ENCODE measurements at regions not wholly inside any gene's neighbourhood (a gene's known extent, or its start where the extent isn't known, plus 50 kb on each side); places are given as distances from the start of the nearest gene placed in this dataset.

GRCh38 chr3:117817103-117817502 is 1107.5 kb downstream of the TUSC7 start:
- H3K9me2 ChIP-seq (replicated peaks; ENCODE audit: insufficient read depth, low read length), result no peaks in the 10 kb centered on the region
- no peaks in the 10 kb centered on the region for H4K20me1 ChIP-seq (ENCODE audit: insufficient read depth, low read length)
- TF ChIP-seq CTCF (IDR thresholded peaks at IDR 0.05; ENCODE audit: low read length), result no peak
- no peak for TF ChIP-seq EZH2 (optimal IDR thresholded peaks at IDR 0.05; ENCODE audit: low read depth, low read length)
- TF ChIP-seq EZH2phosphoT487 (IDR thresholded peaks at IDR 0.05; ENCODE audit: low read length), result no peak
- no peaks in the 10 kb centered on the region for H3K9me3 ChIP-seq (replicated peaks; ENCODE audit: insufficient read depth, low read length)
- H2AFZ ChIP-seq (ENCODE audit: low read length), result no peak overlapping the region
- no peak for DNase-seq
- no peak overlapping the region for H3K9ac ChIP-seq (ENCODE audit: low read length)
- H3K36me3 ChIP-seq (replicated peaks; ENCODE audit: insufficient read depth, low read length), result no peaks in the 10 kb centered on the region
- no peaks in the 10 kb centered on the region for H3F3A ChIP-seq (ENCODE audit: insufficient read depth, low read length)
- no peaks in the 10 kb centered on the region for H3K79me2 ChIP-seq (ENCODE audit: low read length)
- H3K4me1 ChIP-seq (ENCODE audit: low read length), result no peaks in the 10 kb centered on the region
- H3K4me3 ChIP-seq (ENCODE audit: low read length), result no peak overlapping the region
- no peak overlapping the region for H3K4me2 ChIP-seq (ENCODE audit: low read depth, low read length)
- no peak overlapping the region for H3K27ac ChIP-seq (ENCODE audit: low read length)
- no peaks in the 10 kb centered on the region for H3K27me3 ChIP-seq (replicated peaks; ENCODE audit: insufficient read depth, low read length)

- TF ChIP-seq CTCF (IDR thresholded peaks at IDR 0.05; ENCODE audit: low read length), result no peak
- no peaks in the 10 kb centered on the region for H3K36me3 ChIP-seq (replicated peaks; ENCODE audit: insufficient read depth, low read length)
- no peak overlapping the region for H3K4me3 ChIP-seq (ENCODE audit: low read length)
- H3K27me3 ChIP-seq (replicated peaks; ENCODE audit: insufficient read depth, low read length), result no peaks in the 10 kb centered on the region
- H3K9me3 ChIP-seq (replicated peaks; ENCODE audit: insufficient read depth, low read length), result no peaks in the 10 kb centered on the region
- no peaks in the 10 kb centered on the region for H3K79me2 ChIP-seq (ENCODE audit: low read length)
- DNase-seq, result no peak
- H4K20me1 ChIP-seq (ENCODE audit: insufficient read depth, low read length), result no peaks in the 10 kb centered on the region
- H3F3A ChIP-seq (ENCODE audit: insufficient read depth, low read length), result no peaks in the 10 kb centered on the region
- H3K4me2 ChIP-seq (ENCODE audit: low read depth, low read length), result no peak overlapping the region
- H3K27ac ChIP-seq (ENCODE audit: low read length), result no peak overlapping the region
- H2AFZ ChIP-seq (ENCODE audit: low read length), result no peak overlapping the region
- H3K4me1 ChIP-seq (ENCODE audit: low read length), result no peaks in the 10 kb centered on the region
- H3K9ac ChIP-seq (ENCODE audit: low read length), result no peak overlapping the region
- no peaks in the 10 kb centered on the region for H3K9me2 ChIP-seq (replicated peaks; ENCODE audit: insufficient read depth, low read length)
Measured at GRCh38 chr3:117818592-117818991, 1109.0 kb downstream of the TUSC7 start.

DNA sequence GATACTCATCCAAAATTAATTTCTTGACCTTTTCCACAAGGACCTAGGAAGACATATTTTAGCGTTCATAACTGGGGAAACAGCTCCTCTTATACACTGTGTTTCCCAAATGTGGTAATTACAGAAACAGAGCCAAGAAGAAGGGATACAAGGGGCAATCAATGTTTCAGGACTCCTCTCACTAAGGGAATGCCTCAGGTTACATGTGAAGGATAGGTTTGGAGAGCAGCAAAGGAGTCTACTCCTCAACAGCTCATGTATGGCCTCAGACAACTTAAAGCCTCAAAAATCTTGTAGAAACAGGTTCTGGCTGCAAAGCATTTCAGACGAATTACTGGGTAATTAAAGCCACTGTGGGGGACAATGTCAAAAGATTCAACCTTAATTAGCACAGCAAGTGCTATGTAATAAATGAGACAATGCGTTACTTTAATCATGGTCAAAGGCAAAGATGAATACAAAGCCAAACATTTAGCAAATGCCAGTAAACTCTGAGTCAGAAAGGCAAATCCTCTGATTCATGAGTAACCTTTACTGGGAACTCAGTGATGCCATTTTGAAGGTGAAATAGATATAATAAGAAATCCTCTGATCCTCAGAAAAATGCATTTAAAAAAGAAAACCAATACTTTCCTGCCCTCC is 1111.2 kb downstream of the TUSC7 start:
- Histone ChIP-seq H3K4me1 (ENCODE audit: low read length) (no peaks in the 10 kb centered on the region), H3K36me3 (replicated peaks; ENCODE audit: insufficient read depth, low read length) (no peaks in the 10 kb centered on the region), H3F3A (ENCODE audit: insufficient read depth, low read length) (no peaks in the 10 kb centered on the region), H3K27me3 (replicated peaks; ENCODE audit: insufficient read depth, low read length) (no peaks in the 10 kb centered on the region), H3K9me3 (replicated peaks; ENCODE audit: insufficient read depth, low read length) (no peaks in the 10 kb centered on the region), H3K4me3 (ENCODE audit: low read length) (no peak overlapping the region), H2AFZ (ENCODE audit: low read length) (no peak overlapping the region), H4K20me1 (ENCODE audit: insufficient read depth, low read length) (no peaks in the 10 kb centered on the region), H3K27ac (ENCODE audit: low read length) (no peak overlapping the region), H3K79me2 (ENCODE audit: low read length) (no peaks in the 10 kb centered on the region), H3K9me2 (replicated peaks; ENCODE audit: insufficient read depth, low read length) (no peaks in the 10 kb centered on the region), H3K4me2 (ENCODE audit: low read depth, low read length) (no peak overlapping the region), H3K9ac (ENCODE audit: low read length) (no peak overlapping the region)
- DNase-seq, result no peak
- TF ChIP-seq EZH2phosphoT487 (IDR thresholded peaks at IDR 0.05; ENCODE audit: low read length) (no peak), EZH2 (optimal IDR thresholded peaks at IDR 0.05; ENCODE audit: low read depth, low read length) (no peak)

GRCh38 chr3:117822416-117822815 is 1112.8 kb downstream of the TUSC7 start:
- no peak for TF ChIP-seq EZH2 (optimal IDR thresholded peaks at IDR 0.05; ENCODE audit: low read depth, low read length)
- TF ChIP-seq CTCF (IDR thresholded peaks at IDR 0.05; ENCODE audit: low read length), result no peak
- no peak for TF ChIP-seq EZH2phosphoT487 (IDR thresholded peaks at IDR 0.05; ENCODE audit: low read length)
- Histone ChIP-seq H2AFZ (ENCODE audit: low read length) (no peak overlapping the region), H3K27me3 (replicated peaks; ENCODE audit: insufficient read depth, low read length) (no peaks in the 10 kb centered on the region)

More at GRCh38 chr3:117822416-117822815, 1112.8 kb downstream of the TUSC7 start:
- Histone ChIP-seq H3K36me3 (replicated peaks; ENCODE audit: insufficient read depth, low read length) (no peaks in the 10 kb centered on the region), H3F3A (ENCODE audit: insufficient read depth, low read length) (no peaks in the 10 kb centered on the region), H3K27ac (ENCODE audit: low read length) (no peak overlapping the region), H3K9me3 (replicated peaks; ENCODE audit: insufficient read depth, low read length) (no peaks in the 10 kb centered on the region), H3K79me2 (ENCODE audit: low read length) (no peaks in the 10 kb centered on the region), H3K9ac (ENCODE audit: low read length) (no peak overlapping the region), H3K4me1 (ENCODE audit: low read length) (no peaks in the 10 kb centered on the region), H3K4me3 (ENCODE audit: low read length) (no peak overlapping the region), H4K20me1 (ENCODE audit: insufficient read depth, low read length) (no peaks in the 10 kb centered on the region), H3K9me2 (replicated peaks; ENCODE audit: insufficient read depth, low read length) (no peaks in the 10 kb centered on the region), H3K4me2 (ENCODE audit: low read depth, low read length) (no peak overlapping the region)
- no peak for DNase-seq

Measured in MM.1S (cell line).